ENCODE measurements at regions not wholly inside any gene's neighbourhood (a gene's known extent, or its start where the extent isn't known, plus 50 kb on each side); places are given as distances from the start of the nearest gene placed in this dataset.
"Not testable (repeated sequence)": the region's sequence is repeated elsewhere in the genome, so short reads cannot be mapped to it uniquely, and the experiment has no call there.

GRCh38 chr10:9814285-9814864, 1203.3 kb upstream of the CELF2 start:
- no peaks in the 10 kb centered on the region for H3K4me1 Mint-ChIP-seq
- no peaks in the 10 kb centered on the region for H3K9me3 Mint-ChIP-seq
- no peak overlapping the region for H3K4me3 Mint-ChIP-seq
- ATAC-seq (no peak), DNase-seq (no peak)
- no peak overlapping the region for H3K27ac Mint-ChIP-seq
- no peaks in the 10 kb centered on the region for H3K27me3 Mint-ChIP-seq

GRCh38 chr10:9819756-9820494, 1197.7 kb upstream of the CELF2 start:
- DNase-seq (no peak), ATAC-seq (no peak)
- Mint-ChIP-seq H3K9me3 (no peaks in the 10 kb centered on the region), H3K27ac (no peak overlapping the region), H3K27me3 (peaks cover 8% of the 10 kb centered on the region), H3K4me1 (no peaks in the 10 kb centered on the region), H3K4me3 (no peak overlapping the region)

GRCh38 chr10:9823268-9823930, 1194.3 kb upstream of the CELF2 start:
- DNase-seq, result no peak
- Mint-ChIP-seq H3K4me1 (no peaks in the 10 kb centered on the region), H3K27me3 (peaks cover 8% of the 10 kb centered on the region), H3K4me3 (no peak overlapping the region), H3K9me3 (peaks cover 0 to 4% of the 10 kb centered on the region in 2 donors), H3K27ac (no peak overlapping the region)
- ATAC-seq, result no peak

GRCh38 chr10:9824631-9825071, 1193.0 kb upstream of the CELF2 start:
- H3K4me1 Mint-ChIP-seq, result no peaks in the 10 kb centered on the region
- H3K27ac Mint-ChIP-seq, result no peak overlapping the region
- H3K4me3 Mint-ChIP-seq, result no peak overlapping the region
- ATAC-seq (no peak), DNase-seq (no peak)
- H3K9me3 Mint-ChIP-seq, result peaks cover 0 to 4% of the 10 kb centered on the region in 2 donors
- H3K27me3 Mint-ChIP-seq, result peaks cover 6% of the 10 kb centered on the region

- no peaks in the 10 kb centered on the region for H3K4me1 Mint-ChIP-seq
- ATAC-seq, result no peak
- H3K27me3 Mint-ChIP-seq, result no peaks in the 10 kb centered on the region
- H3K27ac Mint-ChIP-seq, result no peak overlapping the region
- DNase-seq, result no peak
- H3K4me3 Mint-ChIP-seq, result no peak overlapping the region
- peaks cover 0 to 4% of the 10 kb centered on the region in 2 donors for H3K9me3 Mint-ChIP-seq
Measured at GRCh38 chr10:9825491-9826018, 1192.1 kb upstream of the CELF2 start.

GRCh38 chr10:9828110-9828509, 1189.6 kb upstream of the CELF2 start:
- no peak overlapping the region for H3K4me3 Mint-ChIP-seq

GRCh38 chr10:9833942-9834341, 1183.7 kb upstream of the CELF2 start:
- Mint-ChIP-seq H3K4me1 (no peaks in the 10 kb centered on the region), H3K9me3 (peaks cover 1 to 7% of the 10 kb centered on the region in 2 donors), H3K27ac (no peak overlapping the region), H3K4me3 (no peak overlapping the region), H3K27me3 (no peaks in the 10 kb centered on the region)
- ATAC-seq (no peak), DNase-seq (no peak)

More at GRCh38 chr10:9828110-9828509, 1189.6 kb upstream of the CELF2 start:
- no peaks in the 10 kb centered on the region for H3K4me1 Mint-ChIP-seq
- no peak for DNase-seq
- H3K9me3 Mint-ChIP-seq, result peaks cover 0 to 4% of the 10 kb centered on the region in 2 donors
- no peak for ATAC-seq
- H3K27me3 Mint-ChIP-seq, result no peaks in the 10 kb centered on the region
- no peak overlapping the region for H3K27ac Mint-ChIP-seq

- Mint-ChIP-seq H3K27ac (no peak overlapping the region), H3K4me3 (no peak overlapping the region), H3K4me1 (no peaks in the 10 kb centered on the region), H3K27me3 (no peaks in the 10 kb centered on the region), H3K9me3 (peaks cover 5 to 7% of the 10 kb centered on the region in 2 donors)
- DNase-seq (no peak), ATAC-seq (no peak)
Measured at GRCh38 chr10:9834434-9834833, 1183.2 kb upstream of the CELF2 start.

- H3K27me3 Mint-ChIP-seq, result no peaks in the 10 kb centered on the region
- no peaks in the 10 kb centered on the region for H3K4me1 Mint-ChIP-seq
- peak overlapping the region in 1 of 2 donors; percentile 36 for H3K27ac Mint-ChIP-seq
- no peak for DNase-seq
- ATAC-seq, result no peak
- H3K9me3 Mint-ChIP-seq, result peaks cover 16 to 21% of the 10 kb centered on the region in 2 donors
- H3K4me3 Mint-ChIP-seq, result no peak overlapping the region
Measured at GRCh38 chr10:9845075-9845474, 1172.6 kb upstream of the CELF2 start.

- peaks cover 23 to 26% of the 10 kb centered on the region in 2 donors for H3K9me3 Mint-ChIP-seq
- DNase-seq (no peak), ATAC-seq (no peak)
- no peaks in the 10 kb centered on the region for H3K27me3 Mint-ChIP-seq
- H3K27ac Mint-ChIP-seq, result no peak overlapping the region
- H3K4me3 Mint-ChIP-seq, result no peak overlapping the region
- no peaks in the 10 kb centered on the region for H3K4me1 Mint-ChIP-seq
Measured at GRCh38 chr10:9848278-9848677, 1169.4 kb upstream of the CELF2 start.

- no peak for ATAC-seq
- no peak overlapping the region for H3K4me3 Mint-ChIP-seq
- no peak overlapping the region for H3K27ac Mint-ChIP-seq
- DNase-seq, result no peak
- no peaks in the 10 kb centered on the region for H3K4me1 Mint-ChIP-seq
- peaks cover 21 to 26% of the 10 kb centered on the region in 2 donors for H3K9me3 Mint-ChIP-seq
- H3K27me3 Mint-ChIP-seq, result no peaks in the 10 kb centered on the region
Measured at GRCh38 chr10:9848981-9849380, 1168.7 kb upstream of the CELF2 start.

- H3K4me1 Mint-ChIP-seq, result no peaks in the 10 kb centered on the region
- DNase-seq (no peak), ATAC-seq (no peak)
- H3K4me3 Mint-ChIP-seq, result no peak overlapping the region
- H3K27me3 Mint-ChIP-seq, result no peaks in the 10 kb centered on the region
- H3K9me3 Mint-ChIP-seq, result peaks cover 9 to 17% of the 10 kb centered on the region in 2 donors
- no peak overlapping the region for H3K27ac Mint-ChIP-seq
Measured at GRCh38 chr10:9850415-9850814, 1167.3 kb upstream of the CELF2 start.

GRCh38 chr10:9851808-9852207, 1165.9 kb upstream of the CELF2 start:
- ATAC-seq (no peak), DNase-seq (no peak)
- H3K4me1 Mint-ChIP-seq, result no peaks in the 10 kb centered on the region
- no peak overlapping the region for H3K4me3 Mint-ChIP-seq
- H3K27ac Mint-ChIP-seq, result no peak overlapping the region
- H3K27me3 Mint-ChIP-seq, result no peaks in the 10 kb centered on the region
- H3K9me3 Mint-ChIP-seq, result peaks cover 9 to 18% of the 10 kb centered on the region in 2 donors

- peaks cover 9 to 18% of the 10 kb centered on the region in 2 donors for H3K9me3 Mint-ChIP-seq
- H3K4me1 Mint-ChIP-seq, result no peaks in the 10 kb centered on the region
- no peak for DNase-seq
- no peak overlapping the region for H3K4me3 Mint-ChIP-seq
- no peak overlapping the region for H3K27ac Mint-ChIP-seq
- no peaks in the 10 kb centered on the region for H3K27me3 Mint-ChIP-seq
- no peak for ATAC-seq
Measured at GRCh38 chr10:9853405-9854355, 1164.0 kb upstream of the CELF2 start.

GRCh38 chr10:9855451-9855850, 1162.2 kb upstream of the CELF2 start:
- H3K27me3 Mint-ChIP-seq, H3K4me3 Mint-ChIP-seq, DNase-seq, H3K27ac Mint-ChIP-seq, ATAC-seq, H3K4me1 Mint-ChIP-seq: not testable (repeated sequence)
- H3K9me3 Mint-ChIP-seq, result peaks cover 10 to 19% of the 10 kb centered on the region in 2 donors
